ENCODE measurements at regions not wholly inside any gene's neighbourhood (a gene's known extent, or its start where the extent isn't known, plus 50 kb on each side); places are given as distances from the start of the nearest gene placed in this dataset.

DNA sequence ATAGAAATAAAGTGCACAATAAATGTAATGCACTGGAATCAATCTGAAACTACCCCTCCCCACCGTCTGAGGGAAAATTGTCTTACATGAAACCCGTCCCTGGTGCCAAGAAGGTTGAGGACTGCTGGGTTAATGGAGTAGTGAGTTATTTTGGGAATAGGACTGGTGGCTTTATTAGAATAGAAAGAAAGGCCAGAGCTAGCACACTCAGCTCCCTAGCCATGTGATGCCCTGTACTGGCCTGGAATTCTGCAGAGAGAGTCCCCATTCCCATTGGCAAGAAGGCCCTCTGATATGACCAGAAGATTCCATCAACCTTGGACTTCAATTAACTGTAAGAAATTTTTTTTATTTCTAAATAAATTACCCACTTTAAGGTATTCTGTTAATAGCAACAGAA is 393.5 kb upstream of the PCDH9 start:
- no peak overlapping the region for H3K4me3 ChIP-seq (replicated peaks; ENCODE audit: low read depth, low read length)
- DNase-seq (ENCODE audit: low read depth): no peak
- TF ChIP-seq, protein P1, sequence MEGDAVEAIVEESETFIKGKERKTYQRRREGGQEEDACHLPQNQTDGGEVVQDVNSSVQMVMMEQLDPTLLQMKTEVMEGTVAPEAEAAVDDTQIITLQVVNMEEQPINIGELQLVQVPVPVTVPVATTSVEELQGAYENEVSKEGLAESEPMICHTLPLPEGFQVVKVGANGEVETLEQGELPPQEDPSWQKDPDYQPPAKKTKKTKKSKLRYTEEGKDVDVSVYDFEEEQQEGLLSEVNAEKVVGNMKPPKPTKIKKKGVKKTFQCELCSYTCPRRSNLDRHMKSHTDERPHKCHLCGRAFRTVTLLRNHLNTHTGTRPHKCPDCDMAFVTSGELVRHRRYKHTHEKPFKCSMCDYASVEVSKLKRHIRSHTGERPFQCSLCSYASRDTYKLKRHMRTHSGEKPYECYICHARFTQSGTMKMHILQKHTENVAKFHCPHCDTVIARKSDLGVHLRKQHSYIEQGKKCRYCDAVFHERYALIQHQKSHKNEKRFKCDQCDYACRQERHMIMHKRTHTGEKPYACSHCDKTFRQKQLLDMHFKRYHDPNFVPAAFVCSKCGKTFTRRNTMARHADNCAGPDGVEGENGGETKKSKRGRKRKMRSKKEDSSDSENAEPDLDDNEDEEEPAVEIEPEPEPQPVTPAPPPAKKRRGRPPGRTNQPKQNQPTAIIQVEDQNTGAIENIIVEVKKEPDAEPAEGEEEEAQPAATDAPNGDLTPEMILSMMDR (IDR thresholded peaks at IDR 0.05; ENCODE audit: low read length, missing control alignments): no peak

DNA sequence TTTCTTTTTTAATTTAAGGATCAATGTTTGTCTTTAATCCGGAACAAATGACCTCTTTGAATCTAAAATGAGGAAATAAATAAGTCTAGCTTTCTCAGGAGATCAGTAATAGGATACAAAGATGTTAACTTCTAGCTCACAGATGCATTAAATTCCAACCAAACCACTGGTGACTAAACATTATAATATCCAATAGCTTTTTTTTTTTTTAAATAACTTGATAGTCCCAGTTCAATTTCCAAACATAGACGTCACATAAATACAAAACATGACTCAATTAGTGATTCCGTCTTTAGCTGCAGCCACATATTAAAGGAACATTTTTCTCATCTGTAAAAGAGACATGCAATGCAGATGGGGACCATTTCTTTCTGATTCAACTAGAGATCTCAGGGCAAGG is 390.5 kb upstream of the PCDH9 start:
- no peak for DNase-seq (ENCODE audit: low read depth)
- H3K4me3 ChIP-seq (replicated peaks; ENCODE audit: low read depth, low read length): no peak overlapping the region
- TF ChIP-seq, protein P1 (IDR thresholded peaks at IDR 0.05; ENCODE audit: low read length, missing control alignments): no peak

DNA sequence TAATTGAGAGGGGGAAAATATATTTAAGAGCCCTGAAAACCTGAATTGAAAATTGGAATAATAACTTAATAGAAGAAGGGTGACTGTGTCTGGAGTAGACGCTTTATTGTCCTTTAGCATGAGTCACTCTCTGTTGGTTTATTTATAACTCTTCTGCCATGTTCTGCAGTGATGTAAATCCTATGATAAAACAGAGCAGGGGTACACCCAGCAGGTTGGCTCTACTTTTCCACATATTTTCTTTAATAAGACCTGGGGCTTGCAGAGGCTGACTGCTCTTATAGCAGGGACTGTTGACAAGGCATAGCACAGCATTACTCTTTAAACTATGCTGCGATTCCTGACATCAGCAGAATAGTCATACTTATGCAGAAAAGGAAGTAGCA is 389.9 kb upstream of the PCDH9 start:
- DNase-seq (ENCODE audit: low read depth): no peak
- TF ChIP-seq, protein P1 (IDR thresholded peaks at IDR 0.05; ENCODE audit: low read length, missing control alignments): no peak
- H3K4me3 ChIP-seq (replicated peaks; ENCODE audit: low read depth, low read length): no peak overlapping the region

DNA sequence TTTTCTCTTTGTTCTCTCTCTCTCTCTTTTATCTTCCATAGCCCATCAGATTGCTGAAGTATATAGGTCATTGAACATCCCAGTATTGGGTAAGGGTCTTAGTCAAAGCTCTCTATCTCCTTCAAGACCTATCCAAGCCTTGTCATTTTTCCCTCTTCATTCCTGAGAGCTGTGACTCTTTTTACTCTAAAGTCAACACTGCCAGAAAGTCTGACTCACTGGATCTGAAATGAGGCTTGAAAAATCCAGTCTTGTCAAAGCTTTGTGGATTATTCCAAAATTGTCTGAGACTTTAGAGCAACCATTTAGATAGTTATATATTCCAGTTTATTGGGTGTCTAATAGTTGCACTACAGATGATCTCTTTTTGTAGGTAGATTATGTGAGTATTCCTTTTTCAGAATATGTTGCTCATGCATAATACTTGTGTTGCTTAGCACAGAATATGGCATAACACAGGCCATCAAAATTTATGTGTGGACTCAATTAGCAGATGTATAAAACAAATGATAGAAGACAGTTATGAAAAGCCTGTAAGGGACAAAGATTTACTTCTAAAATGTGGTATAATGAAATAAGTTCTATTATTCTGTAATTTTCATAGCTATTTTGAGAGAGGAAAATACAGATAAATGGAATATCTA is 389.3 kb upstream of the PCDH9 start:
- DNase-seq (ENCODE audit: low read depth): no peak
- TF ChIP-seq, protein P1 (IDR thresholded peaks at IDR 0.05; ENCODE audit: low read length, missing control alignments): no peak
- H3K4me3 ChIP-seq (replicated peaks; ENCODE audit: low read depth, low read length): no peak overlapping the region

DNA sequence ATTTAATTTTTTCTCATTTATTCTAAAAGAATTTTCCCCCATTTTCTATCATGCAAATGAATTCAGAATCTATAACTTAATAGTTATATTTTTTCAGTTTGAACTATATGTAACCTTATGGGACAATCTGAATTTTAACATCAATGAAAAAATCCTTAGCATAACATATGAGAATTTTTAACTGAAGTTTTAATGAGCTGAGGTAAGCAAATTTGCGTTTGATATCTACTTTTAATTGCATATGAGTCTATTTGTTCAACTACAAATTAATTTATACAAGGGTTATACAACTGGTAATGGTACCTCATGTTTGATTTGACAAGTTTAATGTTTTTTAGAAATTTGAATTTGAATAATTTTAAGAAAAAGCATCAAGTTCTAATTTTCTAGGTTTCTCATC is 384.4 kb upstream of the PCDH9 start:
- TF ChIP-seq, protein P1 (IDR thresholded peaks at IDR 0.05; ENCODE audit: low read length, missing control alignments): no peak
- no peak overlapping the region for H3K4me3 ChIP-seq (replicated peaks; ENCODE audit: low read depth, low read length)
- DNase-seq (ENCODE audit: low read depth): no peak

DNA sequence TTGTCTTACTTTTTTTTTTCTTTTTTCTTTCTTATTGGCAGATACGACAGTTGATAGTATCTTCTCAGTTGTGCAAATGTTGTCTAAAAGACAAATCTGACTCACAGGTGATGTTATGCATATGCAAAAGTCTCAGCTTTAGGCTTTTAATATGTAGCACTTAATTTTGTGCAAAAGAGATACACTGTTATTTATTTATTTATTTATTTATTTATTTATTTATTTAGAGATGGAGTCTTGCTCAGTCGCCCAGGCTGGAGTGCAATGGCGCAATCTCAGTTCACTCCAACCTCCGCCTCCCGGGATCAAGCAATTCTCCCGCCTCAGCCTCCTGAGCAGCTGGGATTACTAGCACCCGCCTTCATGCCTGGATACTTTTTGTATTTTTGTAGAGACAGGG is 383.9 kb upstream of the PCDH9 start:
- DNase-seq (ENCODE audit: low read depth): no peak
- TF ChIP-seq, protein P1 (IDR thresholded peaks at IDR 0.05; ENCODE audit: low read length, missing control alignments): no peak
- H3K4me3 ChIP-seq (replicated peaks; ENCODE audit: low read depth, low read length): no peak overlapping the region

DNA sequence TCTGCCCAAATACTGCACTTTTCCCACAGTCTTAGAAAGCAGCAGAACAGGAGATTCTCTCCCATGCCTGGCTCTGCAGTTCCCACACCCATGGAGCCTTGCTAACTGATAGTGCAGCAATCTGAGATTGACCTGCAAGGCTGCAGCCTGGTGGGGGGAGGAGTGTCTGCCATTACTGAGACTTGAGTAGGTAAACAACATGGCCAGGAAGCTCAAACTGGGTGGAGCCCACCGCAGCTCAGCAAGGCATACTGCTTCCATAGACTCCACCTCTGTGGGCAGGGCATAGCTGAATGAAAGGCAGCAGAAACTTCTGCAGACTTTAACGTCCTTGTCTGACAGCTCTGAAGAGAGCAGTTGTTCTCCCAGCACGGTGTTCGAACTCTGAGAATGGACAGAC is 358.5 kb upstream of the PCDH9 start:
- TF ChIP-seq, protein P1 (IDR thresholded peaks at IDR 0.05; ENCODE audit: low read length, missing control alignments): no peak
- H3K4me3 ChIP-seq (replicated peaks; ENCODE audit: low read depth, low read length): no peak overlapping the region
- DNase-seq (ENCODE audit: low read depth): no peak
